Thymus (tissue), 11 donors: ENCODE measurements at regions not wholly inside any gene's neighbourhood (a gene's known extent, or its start where the extent isn't known, plus 50 kb on each side); places are given as distances from the start of the nearest gene placed in this dataset.

ENCODE experiments used
- DNase-seq, 9 donors: peaks; one replicate each; pipeline ENCODE4 v3.0.0-alpha.2; 2013; ENCODE audit warnings: low spot score in 9 of 9, low read depth in 6 of 9, missing footprints in 1 of 9
- H3K27ac ChIP-seq, 2 donors: one replicate each; pipeline ENCODE4 v1.5.1; 2013; ENCODE audit warnings: control low read depth in 1 of 2, low read depth in 1 of 2, low read length in 1 of 2, mild to moderate bottlenecking in 1 of 2, moderate library complexity in 1 of 2
- H3K27me3 ChIP-seq, 2 donors: one replicate each; pipeline ENCODE4 v1.5.1; 2013; ENCODE audit warnings: low read length in 1 of 2; ENCODE audit not compliant: control insufficient read depth in 2 of 2, insufficient read depth in 1 of 2
- H3K36me3 ChIP-seq, 2 donors: one replicate each; pipeline ENCODE4 v1.5.1; 2013; ENCODE audit warnings: low read length in 1 of 2, mild to moderate bottlenecking in 1 of 2, moderate library complexity in 1 of 2; ENCODE audit not compliant: control insufficient read depth in 2 of 2, insufficient read depth in 2 of 2
- H3K4me1 ChIP-seq, 2 donors: one replicate each; pipeline ENCODE4 v1.5.1; 2013; ENCODE audit warnings: low read length in 2 of 2; ENCODE audit not compliant: control insufficient read depth in 2 of 2, insufficient read depth in 2 of 2
- H3K4me3 ChIP-seq, 2 donors: one replicate each; pipeline ENCODE4 v1.5.1; 2013; ENCODE audit warnings: low read length in 2 of 2, control low read depth in 1 of 2, mild to moderate bottlenecking in 1 of 2
- H3K9me3 ChIP-seq, 2 donors: one replicate each; pipeline ENCODE4 v1.5.1; 2013; ENCODE audit warnings: low read length in 1 of 2, mild to moderate bottlenecking in 1 of 2; ENCODE audit not compliant: control insufficient read depth in 2 of 2, insufficient read depth in 1 of 2
- WGBS: extraction: QIAGEN DNeasy Blood & Tissue Kit; methylation state at CpG from one replicate; pipeline ENCODE4 v1.1.7; 2013; 5-methylcytosine and 5-hydroxymethylcytosine counted together
- donor health status: healthy.

- Histone ChIP-seq H3K27me3 (no peaks in the 10 kb centered on the region), H3K4me3 (no peak overlapping the region), H3K4me1 (no peaks in the 10 kb centered on the region), H3K27ac (no peak overlapping the region), H3K36me3 (no peaks in the 10 kb centered on the region), H3K9me3 (no peaks in the 10 kb centered on the region)
- no peak for DNase-seq
- 75% methylated on average over 4 of the region's 4 CpGs for WGBS
These were observed 1339.4 kb upstream of the WWC1 start for GRCh38 chr5:166952048-166952447.

GRCh38 chr5:166957782-166958181 is 1333.7 kb upstream of the WWC1 start:
- no peaks in the 10 kb centered on the region for H3K27me3 ChIP-seq
- no peak overlapping the region for H3K27ac ChIP-seq
- H3K4me1 ChIP-seq, result no peaks in the 10 kb centered on the region
- no peaks in the 10 kb centered on the region for H3K9me3 ChIP-seq
- 90% methylated on average over 3 of the region's 3 CpGs for WGBS
- no peak overlapping the region for H3K4me3 ChIP-seq
- H3K36me3 ChIP-seq, result no peaks in the 10 kb centered on the region
- DNase-seq, result no peak

GRCh38 chr5:166959766-166960165 is 1331.7 kb upstream of the WWC1 start:
- H3K27ac ChIP-seq, result no peak overlapping the region
- no peaks in the 10 kb centered on the region for H3K9me3 ChIP-seq
- H3K4me1 ChIP-seq, result no peaks in the 10 kb centered on the region
- no peaks in the 10 kb centered on the region for H3K36me3 ChIP-seq
- no peaks in the 10 kb centered on the region for H3K27me3 ChIP-seq
- WGBS, result 18% methylated on average over 1 of the region's 1 CpG
- no peak overlapping the region for H3K4me3 ChIP-seq
- DNase-seq, result no peak

- H3K9me3 ChIP-seq, result no peaks in the 10 kb centered on the region
- no peak overlapping the region for H3K4me3 ChIP-seq
- no peaks in the 10 kb centered on the region for H3K36me3 ChIP-seq
- DNase-seq, result no peak
- no peaks in the 10 kb centered on the region for H3K27me3 ChIP-seq
- H3K4me1 ChIP-seq, result no peaks in the 10 kb centered on the region
- WGBS, result 93% methylated on average over 5 of the region's 5 CpGs
- H3K27ac ChIP-seq, result no peak overlapping the region
These were observed 1330.4 kb upstream of the WWC1 start for GRCh38 chr5:166961028-166961427.

GRCh38 chr5:166961913-166962312 is 1329.5 kb upstream of the WWC1 start:
- H3K27me3 ChIP-seq, result no peaks in the 10 kb centered on the region
- H3K9me3 ChIP-seq, result no peaks in the 10 kb centered on the region
- 56% methylated on average over 4 of the region's 4 CpGs for WGBS
- H3K4me3 ChIP-seq, result no peak overlapping the region
- no peak overlapping the region for H3K27ac ChIP-seq
- no peaks in the 10 kb centered on the region for H3K36me3 ChIP-seq
- no peak for DNase-seq
- H3K4me1 ChIP-seq, result no peaks in the 10 kb centered on the region

- no peak for DNase-seq
- Histone ChIP-seq H3K36me3 (no peaks in the 10 kb centered on the region), H3K4me1 (no peaks in the 10 kb centered on the region), H3K27ac (no peak overlapping the region), H3K27me3 (no peaks in the 10 kb centered on the region), H3K4me3 (no peak overlapping the region), H3K9me3 (no peaks in the 10 kb centered on the region)
- 60% methylated on average over 8 of the region's 8 CpGs for WGBS
These were observed 1329.0 kb upstream of the WWC1 start for GRCh38 chr5:166962461-166962860.

- no peak for DNase-seq
- Histone ChIP-seq H3K4me1 (no peaks in the 10 kb centered on the region), H3K36me3 (no peaks in the 10 kb centered on the region), H3K4me3 (no peak overlapping the region), H3K27me3 (no peaks in the 10 kb centered on the region), H3K27ac (no peak overlapping the region), H3K9me3 (no peaks in the 10 kb centered on the region)
- WGBS, result over 99% methylated on average over 5 of the region's 5 CpGs
These were observed 1327.8 kb upstream of the WWC1 start for GRCh38 chr5:166963596-166963995.

- H3K4me3 ChIP-seq, result no peak overlapping the region
- H3K27me3 ChIP-seq, result peaks cover 10 to 16% of the 10 kb centered on the region in 2 donors
- H3K36me3 ChIP-seq, result no peaks in the 10 kb centered on the region
- no peak for DNase-seq
- H3K4me1 ChIP-seq, result no peaks in the 10 kb centered on the region
- 33% methylated on average over 7 of the region's 7 CpGs for WGBS
- H3K9me3 ChIP-seq, result no peaks in the 10 kb centered on the region
- no peak overlapping the region for H3K27ac ChIP-seq
These were observed 1313.5 kb upstream of the WWC1 start for GRCh38 chr5:166977911-166978422.

- H3K27ac ChIP-seq, result no peak overlapping the region
- no peaks in the 10 kb centered on the region for H3K4me1 ChIP-seq
- 2% methylated on average over 13 of the region's 13 CpGs for WGBS
- peaks cover 10 to 16% of the 10 kb centered on the region in 2 donors for H3K27me3 ChIP-seq
- DNase-seq, result no peak
- no peaks in the 10 kb centered on the region for H3K9me3 ChIP-seq
- peak overlapping the region in 1 of 2 donors; percentile 8 for H3K4me3 ChIP-seq
- no peaks in the 10 kb centered on the region for H3K36me3 ChIP-seq
These were observed 1312.0 kb upstream of the WWC1 start for GRCh38 chr5:166979307-166979895.
